Osteoblast (primary cell): ENCODE measurements at regions not wholly inside any gene's neighbourhood (a gene's known extent, or its start where the extent isn't known, plus 50 kb on each side); places are given as distances from the start of the nearest gene placed in this dataset.

ENCODE experiments used
- DNase-seq: peaks from one replicate; pipeline ENCODE4 v3.0.0; 2011; ENCODE audit warnings: low spot score, mixed read lengths; ENCODE audit not compliant: insufficient read length; ENCODE audit errors: missing footprints
- H2AFZ ChIP-seq: 2 replicates; pipeline ENCODE4 v1.6.0; 2011; ENCODE audit warnings: mild to moderate bottlenecking, low read length
- H3K27ac ChIP-seq: 2 replicates; pipeline ENCODE4 v1.5.1; 2011; ENCODE audit warnings: mild to moderate bottlenecking, low read depth, low read length, moderate library complexity
- H3K27me3 ChIP-seq: 2 replicates; pipeline ENCODE4 v1.6.0; 2012; ENCODE audit warnings: mild to moderate bottlenecking, control low read depth, inconsistent platforms, low read length, moderate library complexity; ENCODE audit not compliant: insufficient read depth
- H3K36me3 ChIP-seq: 2 replicates; pipeline ENCODE4 v1.5.1; 2011; ENCODE audit warnings: mild to moderate bottlenecking, low read length, control low read depth, moderate library complexity; ENCODE audit not compliant: insufficient read depth
- H3K4me1 ChIP-seq: 2 replicates; pipeline ENCODE4 v1.5.1; 2011; ENCODE audit warnings: mild to moderate bottlenecking, low read length, control low read depth, moderate library complexity; ENCODE audit not compliant: insufficient read depth
- H3K4me2 ChIP-seq: 2 replicates; pipeline ENCODE4 v1.6.0; 2011; ENCODE audit warnings: mild to moderate bottlenecking, low read length; ENCODE audit not compliant: insufficient read depth
- H3K4me3 ChIP-seq: fragments of 200-600 bp; sonication (generic); 3 replicates; pipeline ENCODE4 v1.5.1; 2012; ENCODE audit warnings: mild to moderate bottlenecking, low read length, inconsistent platforms; ENCODE audit not compliant: insufficient read depth
- H3K79me2 ChIP-seq: 2 replicates; pipeline ENCODE4 v1.6.0; 2012; ENCODE audit warnings: mild to moderate bottlenecking, low read length, control low read depth, inconsistent platforms; ENCODE audit not compliant: insufficient read depth
- H3K9me3 ChIP-seq: 2 replicates; pipeline ENCODE4 v1.5.1; 2011; ENCODE audit warnings: low read depth, low read length, control low read depth
- H4K20me1 ChIP-seq: 2 replicates; pipeline ENCODE4 v1.6.0; 2012; ENCODE audit warnings: mild to moderate bottlenecking, low read length, control low read depth; ENCODE audit not compliant: insufficient read depth
- TF ChIP-seq, protein P1 (sequence below): IDR thresholded peaks from 2 replicates; pipeline ENCODE4 v1.5.1; 2011; ENCODE audit warnings: mild to moderate bottlenecking, low read depth, low read length, moderate library complexity; ENCODE audit errors: extremely low read depth

DNA sequence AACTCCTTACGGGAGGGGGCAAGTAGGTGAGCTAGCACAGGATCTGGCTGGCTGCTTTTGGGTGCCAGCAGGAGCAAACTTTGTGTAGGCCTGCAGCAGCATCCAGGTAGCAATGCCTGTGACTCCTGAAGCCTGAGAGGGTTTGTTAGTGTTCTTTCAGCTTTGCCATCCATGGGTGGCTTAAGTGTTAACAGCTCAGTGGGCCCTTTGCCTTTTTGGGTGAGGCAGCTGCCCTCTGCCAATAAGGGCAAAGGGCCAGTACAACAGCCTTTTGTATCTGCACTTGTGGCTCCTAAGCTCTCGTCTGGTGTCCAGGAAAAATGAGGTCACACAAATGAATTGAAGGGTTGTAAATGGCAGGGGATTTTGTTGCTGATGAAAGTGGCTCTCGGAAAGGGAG is 359.0 kb upstream of the CHRM2 start:
- no peaks in the 10 kb centered on the region for H4K20me1 ChIP-seq
- no peaks in the 10 kb centered on the region for H3K9me3 ChIP-seq
- H3K79me2 ChIP-seq, result no peaks in the 10 kb centered on the region
- DNase-seq, result no peak
- TF ChIP-seq, protein P1, sequence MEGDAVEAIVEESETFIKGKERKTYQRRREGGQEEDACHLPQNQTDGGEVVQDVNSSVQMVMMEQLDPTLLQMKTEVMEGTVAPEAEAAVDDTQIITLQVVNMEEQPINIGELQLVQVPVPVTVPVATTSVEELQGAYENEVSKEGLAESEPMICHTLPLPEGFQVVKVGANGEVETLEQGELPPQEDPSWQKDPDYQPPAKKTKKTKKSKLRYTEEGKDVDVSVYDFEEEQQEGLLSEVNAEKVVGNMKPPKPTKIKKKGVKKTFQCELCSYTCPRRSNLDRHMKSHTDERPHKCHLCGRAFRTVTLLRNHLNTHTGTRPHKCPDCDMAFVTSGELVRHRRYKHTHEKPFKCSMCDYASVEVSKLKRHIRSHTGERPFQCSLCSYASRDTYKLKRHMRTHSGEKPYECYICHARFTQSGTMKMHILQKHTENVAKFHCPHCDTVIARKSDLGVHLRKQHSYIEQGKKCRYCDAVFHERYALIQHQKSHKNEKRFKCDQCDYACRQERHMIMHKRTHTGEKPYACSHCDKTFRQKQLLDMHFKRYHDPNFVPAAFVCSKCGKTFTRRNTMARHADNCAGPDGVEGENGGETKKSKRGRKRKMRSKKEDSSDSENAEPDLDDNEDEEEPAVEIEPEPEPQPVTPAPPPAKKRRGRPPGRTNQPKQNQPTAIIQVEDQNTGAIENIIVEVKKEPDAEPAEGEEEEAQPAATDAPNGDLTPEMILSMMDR, result no peak
- H3K4me3 ChIP-seq, result no peak overlapping the region
- no peak overlapping the region for H3K27ac ChIP-seq
- no peaks in the 10 kb centered on the region for H3K36me3 ChIP-seq
- no peak overlapping the region for H2AFZ ChIP-seq
- no peaks in the 10 kb centered on the region for H3K4me1 ChIP-seq
- no peak overlapping the region for H3K4me2 ChIP-seq
- no peaks in the 10 kb centered on the region for H3K27me3 ChIP-seq

DNA sequence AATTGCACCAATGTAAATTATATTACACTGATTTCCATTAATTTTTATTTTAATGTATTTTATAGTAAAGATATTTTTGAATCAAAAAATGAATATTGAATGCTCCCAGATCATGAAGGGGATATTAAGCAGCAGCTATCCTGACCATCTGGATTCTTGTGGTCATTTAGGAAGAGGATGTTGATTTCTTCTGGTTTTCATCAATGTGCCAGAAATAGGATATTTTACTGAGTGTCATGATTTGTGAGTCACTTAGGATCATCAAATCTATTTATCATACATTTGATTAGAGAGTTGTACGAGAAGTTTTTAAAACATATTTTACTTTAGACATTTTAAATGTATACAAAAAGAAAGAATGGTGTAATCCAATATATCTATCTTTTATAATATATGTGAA is 366.3 kb upstream of the CHRM2 start:
- Histone ChIP-seq H3K4me2 (no peak overlapping the region), H3K4me1 (no peaks in the 10 kb centered on the region), H3K79me2 (no peaks in the 10 kb centered on the region), H4K20me1 (no peaks in the 10 kb centered on the region), H3K27me3 (no peaks in the 10 kb centered on the region), H3K9me3 (no peaks in the 10 kb centered on the region), H2AFZ (no peak overlapping the region), H3K27ac (no peak overlapping the region), H3K4me3 (no peak overlapping the region), H3K36me3 (no peaks in the 10 kb centered on the region)
- no peak for DNase-seq
- TF ChIP-seq, protein P1, result no peak

DNA sequence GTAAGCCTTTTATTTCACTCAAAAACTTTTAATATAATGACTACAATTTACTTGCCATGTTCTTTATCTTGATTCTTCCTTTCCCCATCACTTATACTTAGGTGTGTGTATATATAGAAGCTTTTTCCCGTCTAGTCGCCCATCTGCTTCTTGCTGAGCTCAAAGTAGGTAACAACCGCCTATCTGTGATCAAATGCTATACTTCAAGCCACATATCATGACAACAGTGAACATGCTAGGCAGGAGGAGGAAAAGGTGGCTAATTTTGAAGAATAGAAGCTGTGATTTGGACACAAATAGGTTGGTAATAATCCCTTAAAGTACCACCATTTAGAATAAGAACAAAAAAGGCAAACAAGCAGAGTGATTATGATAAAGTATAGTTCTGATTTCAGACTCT is 367.3 kb upstream of the CHRM2 start:
- H3K79me2 ChIP-seq, result no peaks in the 10 kb centered on the region
- no peaks in the 10 kb centered on the region for H4K20me1 ChIP-seq
- H3K4me3 ChIP-seq, result no peak overlapping the region
- TF ChIP-seq, protein P1, result no peak
- no peaks in the 10 kb centered on the region for H3K36me3 ChIP-seq
- H2AFZ ChIP-seq, result no peak overlapping the region
- H3K4me2 ChIP-seq, result no peak overlapping the region
- H3K27me3 ChIP-seq, result no peaks in the 10 kb centered on the region
- no peak for DNase-seq
- H3K27ac ChIP-seq, result no peak overlapping the region
- no peaks in the 10 kb centered on the region for H3K4me1 ChIP-seq
- H3K9me3 ChIP-seq, result no peaks in the 10 kb centered on the region

DNA sequence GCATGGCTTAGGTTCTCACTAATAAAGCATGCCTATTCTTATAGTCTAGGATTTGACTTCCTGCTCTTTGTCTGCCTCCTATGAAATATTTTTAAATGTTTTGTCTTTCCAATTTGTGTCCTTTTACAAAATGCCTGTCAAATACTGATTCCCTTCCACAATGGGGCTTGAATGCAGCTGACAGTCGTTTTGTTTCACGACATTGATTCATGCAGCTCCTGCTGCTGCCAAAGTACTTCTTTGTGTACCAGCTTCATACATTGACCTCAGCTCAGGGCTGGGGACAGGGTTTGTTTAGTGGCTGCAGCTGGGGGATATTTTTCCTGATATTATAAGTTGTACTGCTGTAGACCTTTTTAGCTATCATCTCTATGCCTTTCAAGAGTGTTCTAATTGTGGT is 371.9 kb upstream of the CHRM2 start:
- Histone ChIP-seq H3K36me3 (no peaks in the 10 kb centered on the region), H3K4me3 (no peak overlapping the region), H2AFZ (no peak overlapping the region), H4K20me1 (no peaks in the 10 kb centered on the region), H3K4me1 (no peaks in the 10 kb centered on the region), H3K4me2 (no peak overlapping the region), H3K27ac (no peak overlapping the region), H3K79me2 (no peaks in the 10 kb centered on the region), H3K9me3 (no peaks in the 10 kb centered on the region), H3K27me3 (no peaks in the 10 kb centered on the region)
- TF ChIP-seq, protein P1, result no peak
- DNase-seq, result no peak
